ENCODE measurements at regions not wholly inside any gene's neighbourhood (a gene's known extent, or its start where the extent isn't known, plus 50 kb on each side); places are given as distances from the start of the nearest gene placed in this dataset.
"Not testable (repeated sequence)": the region's sequence is repeated elsewhere in the genome, so short reads cannot be mapped to it uniquely, and the experiment has no call there.

DNA sequence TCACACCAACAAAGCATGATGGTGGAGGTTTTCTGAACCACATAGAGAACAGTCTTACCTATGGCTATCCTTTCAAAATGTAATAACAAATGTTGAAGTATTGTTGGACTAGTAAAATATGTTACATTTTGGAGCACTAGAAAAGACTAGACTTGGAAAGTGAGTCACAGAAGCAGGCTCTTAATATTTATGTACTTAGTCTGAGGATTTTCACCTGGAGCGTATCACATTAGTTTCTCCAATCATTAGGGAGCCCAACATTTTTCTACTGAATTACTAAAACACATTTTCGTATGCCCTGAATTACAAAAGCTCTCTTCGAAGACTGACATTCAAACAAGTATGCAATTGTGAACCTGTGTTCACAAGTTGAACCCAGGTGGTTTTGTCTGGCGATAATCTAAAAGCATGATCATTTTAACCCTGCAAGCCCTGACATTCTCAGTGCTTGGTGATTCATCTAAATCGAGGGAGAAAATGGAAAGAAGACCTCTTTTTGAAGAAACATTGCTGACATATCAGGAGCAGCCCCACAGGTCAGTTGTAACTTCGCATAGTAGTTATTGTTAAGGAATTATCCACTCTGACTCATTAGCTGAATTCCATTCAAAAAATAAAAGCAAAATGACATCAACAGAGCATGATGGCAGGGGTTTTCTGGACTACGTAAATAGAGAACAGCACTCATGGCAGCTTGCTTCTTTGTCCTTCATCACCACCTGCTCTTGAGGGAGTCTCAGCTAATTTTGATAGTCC, 679.8 kb upstream of the NECTIN3 start:
- no peak for DNase-seq (ENCODE audit: low read depth in 3 of 3)

DNA sequence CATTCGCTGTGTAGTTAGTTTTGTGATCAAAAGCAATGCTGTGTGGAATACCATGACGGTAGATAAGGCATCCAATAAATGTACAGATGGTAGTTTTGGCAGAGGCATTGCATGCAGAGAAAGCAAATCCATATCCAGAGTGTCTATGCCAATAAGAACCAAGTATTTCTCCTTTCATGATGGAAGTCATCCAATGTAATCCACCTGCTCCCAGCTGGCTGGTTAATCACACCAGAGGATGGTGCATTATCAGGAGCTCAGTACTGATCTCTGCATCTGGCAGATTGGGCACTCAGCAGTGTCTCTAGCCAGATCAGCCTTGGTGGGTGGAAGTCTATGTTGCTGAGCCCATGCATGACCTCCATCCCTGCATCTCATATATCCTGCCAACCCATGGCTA, 677.7 kb upstream of the NECTIN3 start:
- DNase-seq (ENCODE audit: low read depth in 3 of 3): no peak

DNA sequence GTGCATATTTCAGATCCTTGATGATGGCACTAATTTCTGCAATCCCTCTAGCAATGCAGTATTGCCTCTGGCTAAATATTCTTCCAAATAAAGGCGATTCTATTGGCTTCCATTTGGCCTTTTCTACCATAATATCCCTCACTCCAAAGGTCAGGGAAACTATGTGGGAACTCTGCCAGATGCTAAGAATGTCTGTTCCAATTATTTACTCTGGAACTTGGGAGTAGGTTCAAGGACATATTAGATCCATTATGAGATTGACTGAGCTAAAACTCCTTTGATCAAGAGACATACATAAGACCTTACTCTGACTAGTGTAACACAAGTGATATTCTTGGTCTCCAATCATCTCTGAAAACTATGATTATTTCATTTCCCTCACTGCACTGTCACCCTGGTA, 674.5 kb upstream of the NECTIN3 start:
- DNase-seq (ENCODE audit: low read depth in 3 of 3): no peak

DNA sequence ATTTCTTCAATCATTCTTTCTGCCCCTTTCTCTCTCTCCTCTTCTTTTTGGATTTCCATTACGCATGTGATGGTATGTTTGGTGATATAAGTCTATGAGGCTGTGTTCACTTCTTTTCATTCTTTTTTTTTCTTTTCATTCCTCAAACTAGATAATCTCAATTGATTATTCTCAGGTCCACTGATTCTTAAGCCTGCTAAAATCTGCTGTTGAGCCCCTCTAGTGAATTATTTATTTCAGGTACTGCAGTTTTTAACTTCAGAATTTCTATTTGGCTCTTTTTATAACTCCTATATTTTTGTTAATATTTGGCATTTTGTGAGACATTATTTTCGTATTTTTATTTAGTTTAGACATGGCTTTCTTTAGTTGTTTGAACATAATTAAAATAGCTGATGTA, 671.3 kb upstream of the NECTIN3 start:
- no peak for DNase-seq (ENCODE audit: low read depth in 3 of 3)

DNA sequence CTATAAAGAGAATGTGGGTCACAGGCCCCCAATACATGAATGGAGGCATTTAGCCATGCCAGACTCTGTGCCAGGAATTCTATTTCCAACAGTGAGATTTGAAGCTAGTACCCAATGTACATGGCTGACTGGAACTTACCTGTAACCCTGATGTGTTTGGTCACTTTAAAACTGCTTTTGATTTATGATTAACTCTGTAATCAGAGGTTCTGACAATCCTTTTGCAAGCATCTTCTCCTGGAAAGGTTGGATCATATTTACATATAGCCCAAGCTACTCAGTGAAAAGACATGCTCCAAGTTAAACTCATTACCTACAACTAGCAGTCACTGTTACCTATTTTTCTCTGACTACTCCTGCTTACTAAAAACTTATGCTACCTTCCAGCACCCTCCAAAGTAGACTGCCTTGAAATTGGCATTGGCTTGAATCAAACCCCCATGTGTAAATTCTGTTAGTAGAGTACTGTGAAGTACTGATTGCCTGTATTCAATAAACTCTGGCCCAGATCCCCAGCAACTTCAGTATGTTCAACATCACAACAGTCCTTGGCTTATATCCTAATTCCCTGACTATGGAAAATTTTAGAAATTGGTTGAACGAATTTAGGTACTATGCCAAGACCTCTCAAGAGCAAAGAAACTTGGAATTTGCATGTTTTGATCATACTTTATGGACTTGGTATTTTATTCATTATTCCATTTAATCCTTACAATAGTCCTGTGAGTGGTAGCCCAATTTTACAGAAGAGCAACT, 665.6 kb upstream of the NECTIN3 start:
- DNase-seq (ENCODE audit: low read depth in 3 of 3): no peak

DNA sequence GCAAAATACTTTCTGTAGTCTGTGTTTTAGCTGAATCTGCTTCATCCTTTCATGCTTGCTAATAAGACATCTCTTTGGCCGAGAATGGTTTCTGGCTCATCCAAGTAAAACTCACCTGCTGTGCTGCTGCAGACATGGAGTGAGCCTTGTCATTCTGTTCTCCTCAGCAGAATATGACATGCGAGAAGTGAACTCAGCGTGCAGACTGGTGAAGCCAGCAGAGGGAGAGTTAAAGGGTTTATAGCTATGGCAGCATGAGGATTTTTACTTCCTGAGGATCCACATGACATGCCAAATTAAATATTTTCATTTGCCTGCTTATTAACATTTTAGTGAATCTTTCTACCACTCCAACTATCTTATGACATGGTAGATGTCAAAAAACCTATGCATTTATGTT, 658.4 kb upstream of the NECTIN3 start:
- no peak for DNase-seq (ENCODE audit: low read depth in 3 of 3)

DNA sequence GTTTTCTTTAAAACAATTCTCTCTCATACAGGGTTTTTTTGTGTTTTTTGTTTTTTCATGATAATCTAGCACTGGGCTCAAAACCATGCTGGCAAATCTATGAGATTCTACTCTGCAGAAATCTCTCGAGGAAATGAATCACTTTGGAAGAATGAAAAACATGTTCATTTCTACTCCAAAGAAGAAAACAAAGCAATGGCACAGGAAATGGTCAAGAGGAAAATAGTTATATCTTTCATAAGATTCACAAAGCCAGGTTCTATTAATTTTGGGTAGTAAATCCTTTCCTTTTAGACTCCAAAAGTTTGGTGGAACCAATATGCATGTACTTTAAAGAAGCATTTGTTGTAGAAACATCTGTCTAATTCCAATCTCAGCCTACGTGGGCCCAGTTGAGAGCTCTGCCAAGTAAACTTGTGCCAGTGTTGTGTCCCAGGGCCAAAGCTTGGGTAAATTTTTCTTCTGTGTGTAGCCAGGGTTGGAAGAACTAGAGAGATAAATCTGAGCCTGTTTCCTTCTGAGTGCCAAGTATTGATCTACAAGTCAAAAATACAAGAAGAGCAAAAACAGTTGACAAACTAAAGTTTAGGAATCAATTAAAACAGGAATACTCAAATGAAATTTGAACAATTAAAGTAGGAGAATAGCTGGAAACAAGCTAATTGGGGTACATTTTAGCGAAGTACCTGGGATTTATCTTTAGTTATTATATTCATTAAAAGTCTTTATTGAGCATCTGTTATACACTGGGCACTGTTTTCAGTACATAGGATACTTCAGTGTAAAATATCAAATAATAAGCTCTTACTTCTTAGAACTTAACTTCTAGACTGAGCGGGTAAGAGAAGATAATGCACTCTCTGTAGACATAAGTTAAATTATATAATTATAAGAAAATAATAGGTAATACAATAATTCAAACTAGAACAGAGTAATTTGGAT, 657.5 kb upstream of the NECTIN3 start:
- no peak for DNase-seq (ENCODE audit: low read depth in 3 of 3)

DNA sequence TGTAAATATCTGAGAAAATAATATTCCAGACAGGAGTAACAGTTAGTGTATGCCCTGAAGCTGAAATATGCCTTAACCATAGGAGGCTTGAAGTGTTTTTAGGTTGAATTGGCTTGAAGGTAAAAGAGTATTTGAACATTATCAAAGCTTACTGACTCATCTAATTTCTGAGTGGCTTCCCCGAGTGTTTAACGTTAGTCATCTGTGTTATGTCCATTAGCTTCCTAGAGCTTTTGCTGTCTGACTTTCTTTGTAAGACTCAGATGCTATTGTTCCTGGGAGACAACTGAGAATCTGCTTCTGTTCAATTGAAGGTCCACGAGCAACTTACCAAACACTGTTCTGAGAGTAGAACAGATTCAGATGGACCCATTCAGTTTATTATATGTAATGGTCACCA, 656.8 kb upstream of the NECTIN3 start:
- no peak for DNase-seq (ENCODE audit: low read depth in 3 of 3)

DNA sequence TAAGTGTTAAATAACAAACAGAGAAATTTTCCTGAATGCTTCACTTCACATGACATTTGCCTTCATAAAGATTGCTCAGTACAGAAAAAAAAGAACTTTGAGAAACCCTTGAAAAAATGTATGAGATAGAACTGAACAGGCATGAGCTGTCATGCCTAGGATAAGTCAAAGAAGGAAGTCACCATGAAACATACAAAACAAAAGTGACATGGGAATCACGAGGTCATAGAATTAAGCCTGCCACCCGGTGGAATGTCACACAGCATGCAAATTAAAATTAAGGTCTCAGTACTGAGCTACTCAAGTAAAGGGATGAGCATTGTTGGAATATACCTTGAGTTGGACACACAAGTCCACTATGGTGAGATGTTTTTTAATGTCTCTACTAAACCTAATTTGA, 652.5 kb upstream of the NECTIN3 start:
- no peak for DNase-seq (ENCODE audit: low read depth in 3 of 3)

DNA sequence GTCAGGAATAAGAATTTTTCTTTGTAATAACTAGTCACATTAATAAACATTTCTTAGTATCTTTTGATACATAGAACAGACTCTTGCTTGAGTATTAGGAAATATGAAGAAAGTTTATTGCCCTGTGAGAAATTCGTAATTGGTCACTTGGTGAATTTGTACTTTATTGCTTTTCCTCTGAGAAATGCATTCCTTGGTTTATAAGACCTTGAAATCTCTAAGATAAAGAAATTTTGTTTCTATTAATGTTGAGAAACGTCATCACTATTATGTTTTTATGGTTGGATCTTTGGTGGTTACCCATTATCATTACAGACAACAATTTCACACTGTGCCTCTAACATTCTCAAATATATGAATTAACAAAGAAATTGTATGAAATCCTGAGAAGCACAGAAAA, 652.0 kb upstream of the NECTIN3 start:
- no peak for DNase-seq (ENCODE audit: low read depth in 3 of 3)

DNA sequence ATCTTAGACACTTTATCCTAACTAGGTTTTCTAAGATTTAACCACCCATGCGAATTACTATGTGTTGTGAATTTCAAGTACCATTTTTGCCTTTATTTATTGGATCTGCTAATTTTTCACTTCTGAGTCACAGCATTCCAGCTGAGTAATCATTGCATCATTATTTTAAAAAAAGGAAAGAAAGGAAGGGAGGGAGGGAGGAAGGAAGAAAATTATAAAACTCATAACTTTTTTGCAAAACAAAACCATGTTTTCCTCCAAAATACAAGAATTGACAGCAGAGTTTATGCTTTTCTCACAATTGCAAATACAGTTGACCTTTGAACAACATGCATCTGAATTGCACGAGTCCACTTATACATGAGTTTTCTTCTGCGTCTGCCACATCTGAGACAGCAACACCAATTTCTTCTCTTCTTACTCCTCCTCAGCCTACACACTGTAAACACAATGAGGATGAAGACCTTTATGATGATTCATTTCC, 651.4 kb upstream of the NECTIN3 start:
- DNase-seq (ENCODE audit: low read depth in 3 of 3): no peak

DNA sequence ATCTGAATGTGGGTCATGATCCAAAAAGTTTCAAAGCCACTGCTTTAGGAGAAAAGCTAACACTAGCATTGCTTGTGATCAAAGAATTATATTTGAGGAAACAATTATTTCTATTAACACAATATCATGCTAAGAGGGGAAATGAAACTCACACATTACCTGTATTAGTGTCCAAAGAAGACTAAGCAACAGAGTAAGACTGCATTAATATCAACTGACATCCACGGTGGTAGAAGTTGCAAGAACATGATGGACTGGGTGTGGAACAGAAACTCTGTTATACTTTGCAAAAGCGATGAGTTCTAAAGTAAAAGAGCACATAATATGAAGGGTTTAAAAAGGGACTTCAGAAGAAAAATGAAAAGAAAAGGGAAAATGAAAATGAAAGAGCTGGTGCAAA, 648.3 kb upstream of the NECTIN3 start:
- no peak for DNase-seq (ENCODE audit: low read depth in 3 of 3)

DNA sequence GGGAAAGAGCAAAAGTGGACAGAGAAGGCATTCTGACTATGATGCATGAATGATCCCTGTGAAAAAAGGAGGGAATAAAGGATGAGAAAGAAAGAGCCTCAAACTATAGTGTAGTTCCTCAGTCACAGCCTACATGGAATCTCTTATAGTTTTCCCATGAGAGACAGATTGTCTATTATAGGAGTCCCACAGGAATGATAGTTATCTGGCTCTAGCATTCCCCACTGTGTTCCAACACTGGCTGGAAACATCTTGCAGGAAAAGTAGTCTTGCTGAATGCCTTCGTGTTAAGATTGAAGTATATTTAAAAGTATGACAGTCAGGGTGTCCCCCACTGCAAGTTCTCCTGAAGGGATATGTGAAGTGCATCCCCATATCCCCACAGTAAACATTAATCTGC, 641.5 kb upstream of the NECTIN3 start:
- DNase-seq (ENCODE audit: low read depth in 3 of 3): no peak

DNA sequence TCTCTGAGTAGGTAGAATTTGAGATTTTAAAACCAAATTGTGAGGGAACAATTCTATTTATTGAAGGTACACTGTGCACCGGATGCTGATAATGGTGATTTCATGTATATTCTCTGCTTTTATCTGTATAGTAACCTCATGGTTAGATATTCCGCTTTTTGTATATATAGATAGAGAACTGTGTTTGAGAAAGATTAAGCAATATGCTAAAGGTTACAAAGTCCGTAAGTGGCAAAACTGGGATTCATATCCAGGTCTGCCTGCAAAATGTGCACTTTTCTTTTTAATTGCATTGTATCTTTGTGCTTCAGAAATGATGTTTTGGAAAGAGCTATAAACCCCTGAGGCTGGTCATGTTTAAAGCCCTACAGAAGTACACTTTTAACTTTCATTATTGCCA, 635.4 kb upstream of the NECTIN3 start:
- DNase-seq (ENCODE audit: low read depth in 3 of 3): no peak

DNA sequence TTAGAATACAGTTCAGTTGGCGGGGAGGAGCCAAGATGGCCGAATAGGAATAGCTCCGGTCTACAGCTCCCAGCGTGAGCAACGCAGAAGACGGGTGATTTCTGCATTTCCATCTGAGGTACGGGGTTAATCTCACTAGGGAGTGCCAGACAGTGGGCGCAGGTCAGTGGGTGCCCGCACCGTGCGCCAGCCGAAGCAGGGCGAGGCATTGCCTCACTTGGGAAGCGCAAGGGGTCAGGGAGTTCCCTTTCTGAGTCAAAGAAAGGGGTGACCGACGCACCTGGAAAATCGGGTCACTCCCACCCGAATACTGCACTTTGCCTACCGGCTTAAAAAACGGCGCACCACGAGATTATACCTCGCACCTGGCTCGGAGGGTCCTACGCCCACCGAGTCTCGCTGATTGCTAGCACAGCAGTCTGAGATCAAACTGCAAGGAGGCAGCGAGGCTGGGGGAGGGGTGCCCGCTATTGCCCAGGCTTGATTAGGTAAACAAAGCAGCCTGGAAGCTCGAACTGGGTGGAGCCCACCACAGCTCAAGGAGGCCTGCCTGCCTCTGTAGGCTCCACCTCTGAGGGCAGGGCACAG, 631.5 kb upstream of the NECTIN3 start:
- DNase-seq (ENCODE audit: low read depth in 3 of 3): not testable (repeated sequence)

DNA sequence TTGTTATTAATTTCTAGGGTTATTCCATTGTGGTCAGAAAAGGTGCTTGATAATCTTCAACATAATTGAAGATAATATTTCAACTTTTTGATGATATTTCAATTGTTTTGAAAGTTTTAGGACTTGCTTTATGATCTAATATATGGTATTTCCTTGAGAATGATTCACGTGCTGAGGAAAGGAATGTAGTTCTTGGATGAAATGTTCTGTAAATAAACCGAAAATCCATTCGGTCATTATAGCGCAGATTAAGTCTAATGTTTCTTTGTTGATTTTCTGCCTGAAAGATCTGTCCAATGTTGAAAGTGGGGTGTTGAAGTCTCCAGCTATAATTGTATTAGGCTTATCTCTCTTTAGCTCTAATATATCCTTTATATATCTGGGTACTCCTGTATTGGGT, 617.5 kb upstream of the NECTIN3 start:
- DNase-seq (ENCODE audit: low read depth in 3 of 3): no peak

DNA sequence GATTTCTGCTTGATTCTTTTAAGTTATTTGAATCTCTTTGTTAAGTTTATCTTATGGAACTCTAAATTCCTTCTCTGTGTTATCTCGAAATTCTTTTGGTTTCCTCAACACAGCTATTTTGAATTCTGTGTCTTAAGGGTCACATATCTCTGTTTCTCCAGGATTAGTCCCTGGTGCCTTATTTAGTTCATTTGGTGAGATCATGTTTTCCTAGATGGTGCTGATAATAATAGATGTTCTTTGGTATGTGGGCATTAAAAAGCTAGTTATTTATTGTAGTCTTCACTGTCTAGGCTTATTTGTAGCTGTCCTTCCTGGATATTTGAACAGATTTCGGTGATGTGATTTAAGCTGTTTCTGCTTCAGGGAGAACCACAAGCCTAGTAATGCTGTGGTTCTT, 615.6 kb upstream of the NECTIN3 start:
- no peak for DNase-seq (ENCODE audit: low read depth in 3 of 3)

DNA sequence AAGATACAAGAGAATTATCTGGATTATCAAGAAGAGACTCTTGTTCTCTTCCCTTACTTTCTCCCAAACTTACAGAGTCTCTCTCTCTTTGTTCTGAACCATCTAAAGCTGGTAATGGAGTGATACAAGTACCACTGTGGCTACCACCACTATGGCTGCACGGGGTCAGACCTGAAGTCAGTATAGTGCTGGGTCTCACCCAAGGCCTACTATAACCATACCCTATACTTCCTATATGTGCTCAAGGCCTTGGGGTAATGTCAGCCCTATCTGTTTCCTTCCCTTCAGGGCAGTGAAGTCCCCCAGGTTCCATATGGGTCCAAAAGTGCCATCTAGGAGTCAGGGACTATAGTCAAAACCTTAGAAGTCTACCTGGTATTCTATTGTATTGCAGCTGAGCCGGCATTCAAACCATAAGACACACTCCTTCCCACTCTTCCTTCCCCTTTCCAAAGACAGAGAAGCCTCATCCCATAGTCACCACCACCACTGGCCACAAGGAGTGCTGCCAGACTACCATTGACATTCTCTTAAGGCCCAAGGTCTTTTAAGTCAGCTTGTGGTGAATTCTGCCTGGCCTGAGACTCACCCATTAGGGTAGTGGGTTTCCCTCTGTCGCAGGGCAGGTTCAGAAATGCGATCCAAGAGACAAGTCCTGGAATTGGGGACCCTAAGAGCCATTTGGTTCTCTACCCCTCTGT, 615.0 kb upstream of the NECTIN3 start:
- DNase-seq (ENCODE audit: low read depth in 3 of 3): no peak

DNA sequence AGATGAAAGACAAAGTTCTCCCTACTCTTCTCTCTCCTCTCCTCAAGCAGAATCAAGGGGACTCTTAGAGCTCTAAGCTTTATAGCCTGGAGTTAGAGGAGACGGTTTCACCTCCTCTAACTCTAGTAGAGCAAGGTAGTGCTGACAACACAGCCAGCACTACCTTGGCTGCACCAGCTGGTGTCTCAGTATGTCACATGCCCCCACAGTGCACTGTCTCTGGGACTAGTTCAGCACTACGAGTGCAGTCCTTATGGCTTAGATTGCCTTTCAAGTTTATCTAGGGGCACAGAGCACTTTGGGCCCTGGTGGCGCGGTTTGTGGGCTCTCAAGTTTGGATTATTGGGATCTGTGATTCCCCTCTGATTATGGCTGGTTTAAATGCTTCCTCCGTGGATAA, 614.1 kb upstream of the NECTIN3 start:
- DNase-seq (ENCODE audit: low read depth in 3 of 3): no peak

DNA sequence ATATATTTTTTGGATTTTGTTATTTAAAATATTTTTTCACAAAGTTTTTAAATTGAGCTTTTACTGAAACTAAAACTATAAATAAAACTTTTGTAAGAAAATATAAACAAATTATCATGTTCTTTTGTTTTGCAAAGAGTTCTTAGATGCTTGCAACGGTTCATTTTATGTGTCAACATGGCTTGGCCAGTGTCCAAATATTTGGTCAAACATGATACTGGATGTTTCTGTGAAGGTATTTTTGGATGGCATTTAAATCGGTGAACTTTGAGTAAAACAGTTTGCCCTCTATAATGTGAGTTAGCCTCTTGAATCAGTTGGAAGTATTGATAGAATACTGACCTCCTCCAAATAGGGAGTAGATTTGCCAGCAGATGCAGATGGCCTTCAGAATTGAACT, 612.6 kb upstream of the NECTIN3 start:
- no peak for DNase-seq (ENCODE audit: low read depth in 3 of 3)

DNA sequence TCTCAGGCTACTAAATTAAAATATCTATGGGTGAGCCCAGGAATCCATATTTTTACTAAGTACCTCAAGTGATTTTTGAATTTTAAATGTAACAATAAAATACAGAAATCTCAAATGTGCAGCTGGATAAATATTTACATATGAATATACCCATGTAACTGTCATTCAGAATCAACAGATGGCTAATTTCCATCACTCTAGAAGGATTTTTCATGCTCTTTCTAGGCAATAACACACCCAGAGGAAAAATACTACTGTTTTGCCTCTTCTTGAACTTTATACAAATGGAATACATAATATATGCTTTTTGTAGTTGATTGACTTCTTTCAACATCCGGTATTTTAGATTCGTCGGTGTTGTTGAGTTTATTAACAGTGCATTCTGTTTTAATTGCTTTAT, 601.3 kb upstream of the NECTIN3 start:
- DNase-seq (ENCODE audit: low read depth in 3 of 3): no peak
